Liver (tissue), 8 donors: ENCODE measurements at regions not wholly inside any gene's neighbourhood (a gene's known extent, or its start where the extent isn't known, plus 50 kb on each side); places are given as distances from the start of the nearest gene placed in this dataset.
"Not testable (repeated sequence)": the region's sequence is repeated elsewhere in the genome, so short reads cannot be mapped to it uniquely, and the experiment has no call there.

Experiments
- DNase-seq: peaks from one replicate; pipeline ENCODE4 v3.0.0-alpha.2; 2017; ENCODE audit warnings: low spot score
- H3K27ac ChIP-seq, 2 donors: one replicate each; pipeline ENCODE4 v1.7.0; 2013; ENCODE audit warnings: inconsistent platforms in 2 of 2, low read length in 2 of 2, control low read depth in 1 of 2, low read depth in 1 of 2, mild to moderate bottlenecking in 1 of 2
- H3K27me3 ChIP-seq, 4 donors: one replicate each; pipeline versions ENCODE4 v1.6.1 to v1.7.0; 2013; ENCODE audit warnings: low read length in 3 of 4, inconsistent platforms in 1 of 4, mild to moderate bottlenecking in 1 of 4, moderate library complexity in 1 of 4; ENCODE audit not compliant: control insufficient read depth in 4 of 4, insufficient read depth in 4 of 4
- H3K36me3 ChIP-seq, 4 donors: one replicate each; pipeline versions ENCODE4 v1.6.1 to v1.7.0; 2013; ENCODE audit warnings: low read length in 3 of 4, mild to moderate bottlenecking in 3 of 4, low read depth in 1 of 4, moderate library complexity in 1 of 4; ENCODE audit not compliant: control insufficient read depth in 4 of 4, insufficient read depth in 3 of 4
- H3K4me1 ChIP-seq, 4 donors: one replicate each; pipeline versions ENCODE4 v1.6.1 to v1.7.0; 2013; ENCODE audit warnings: low read length in 3 of 4, mild to moderate bottlenecking in 3 of 4, moderate library complexity in 1 of 4; ENCODE audit not compliant: control insufficient read depth in 4 of 4, insufficient read depth in 4 of 4
- H3K4me3 ChIP-seq, 3 donors: one replicate each; pipeline versions ENCODE4 v1.6.1 to v1.7.0; 2013; ENCODE audit warnings: low read length in 3 of 3, control low read depth in 1 of 3, low read depth in 1 of 3, mild to moderate bottlenecking in 1 of 3
- H3K9ac ChIP-seq, 2 donors: one replicate each; pipeline ENCODE4 v1.7.0; 2013; ENCODE audit warnings: low read length in 2 of 2, mild to moderate bottlenecking in 2 of 2, moderate library complexity in 2 of 2, control low read depth in 1 of 2, low read depth in 1 of 2
- H3K9me3 ChIP-seq, 4 donors: one replicate each; pipeline versions ENCODE4 v1.6.1 to v1.7.0; 2013; ENCODE audit warnings: low read length in 3 of 4; ENCODE audit not compliant: control insufficient read depth in 4 of 4
- ATF3 ChIP-seq: IDR thresholded peaks from 2 replicates; pipeline ENCODE4 v1.6.1; 2016; ENCODE audit warnings: antibody characterized with exemption
- EGR1 ChIP-seq, 2 donors: IDR thresholded peaks; 2 replicates each; pipeline ENCODE4 v1.6.1; 2016 to 2018; ENCODE audit warnings: antibody characterized with exemption in 2 of 2, low read depth in 2 of 2
- FOXA1 ChIP-seq: IDR thresholded peaks from 2 replicates; pipeline ENCODE4 v1.6.1; 2016; ENCODE audit warnings: antibody characterized with exemption
- FOXA2 ChIP-seq: IDR thresholded peaks from 2 replicates; pipeline ENCODE4 v1.6.1; 2016; ENCODE audit warnings: antibody characterized with exemption
- GABPA ChIP-seq, 2 donors: IDR thresholded peaks in 1 of 2; conservative IDR thresholded peaks in 1 of 2; 2 replicates each; pipeline ENCODE4 v1.6.1; 2016; ENCODE audit warnings: antibody characterized with exemption in 2 of 2, mild to moderate bottlenecking in 1 of 2, moderate library complexity in 1 of 2
- HNF4A ChIP-seq, 2 donors: conservative IDR thresholded peaks; 2 replicates each; pipeline ENCODE4 v1.6.1; 2016; ENCODE audit warnings: antibody characterized with exemption in 2 of 2, mild to moderate bottlenecking in 2 of 2
- HNF4G ChIP-seq: IDR thresholded peaks from 2 replicates; pipeline ENCODE4 v1.6.1; 2016; ENCODE audit warnings: antibody characterized with exemption
- JUND ChIP-seq, 2 donors: IDR thresholded peaks; 2 replicates each; pipeline ENCODE4 v1.6.1; 2016; ENCODE audit warnings: antibody characterized with exemption in 2 of 2
- MAX ChIP-seq: IDR thresholded peaks from 2 replicates; pipeline ENCODE4 v1.6.1; 2016; ENCODE audit warnings: antibody characterized with exemption
- RAD21 ChIP-seq, 2 donors: IDR thresholded peaks; 2 replicates each; pipeline ENCODE4 v1.6.1; 2016; ENCODE audit warnings: antibody characterized with exemption in 2 of 2, mild to moderate bottlenecking in 2 of 2
- REST ChIP-seq: IDR thresholded peaks from 2 replicates; pipeline ENCODE4 v1.6.1; 2016; ENCODE audit warnings: antibody characterized with exemption, mild to moderate bottlenecking
- RXRA ChIP-seq, 2 donors: IDR thresholded peaks; 2 replicates each; pipeline ENCODE4 v1.6.1; 2017 to 2018; ENCODE audit warnings: antibody characterized with exemption in 2 of 2, mild to moderate bottlenecking in 1 of 2
- SP1 ChIP-seq: IDR thresholded peaks from 2 replicates; pipeline ENCODE4 v1.6.1; 2018; ENCODE audit warnings: antibody characterized with exemption, mild to moderate bottlenecking
- TAF1 ChIP-seq: conservative IDR thresholded peaks from 2 replicates; pipeline ENCODE4 v1.6.1; 2016; ENCODE audit warnings: antibody characterized with exemption, mild to moderate bottlenecking
- YY1 ChIP-seq: IDR thresholded peaks from 2 replicates; pipeline ENCODE4 v1.6.1; 2016; ENCODE audit warnings: antibody characterized with exemption, mild to moderate bottlenecking
- ZBTB33 ChIP-seq: IDR thresholded peaks from 2 replicates; pipeline ENCODE4 v1.6.1; 2016; ENCODE audit warnings: antibody characterized with exemption
- WGBS: extraction: QIAGEN DNeasy Blood & Tissue Kit; methylation state at CpG from one replicate; pipeline ENCODE4 v1.1.7; 2013; 5-methylcytosine and 5-hydroxymethylcytosine counted together
- TF ChIP-seq, protein P1 (sequence below): fragments of 150-350 bp; IDR thresholded peaks from 2 replicates; pipeline ENCODE4 v1.5.1; 2017; ENCODE audit warnings: improper control_type of control experiment, low read depth, low read length; ENCODE audit not compliant: missing input control
- donor health status: healthy.
- donor health status: healthy.
- donor health status: healthy.
- donor health status: healthy.
- donor health status: healthy.

- not testable (repeated sequence) for H3K36me3 ChIP-seq, H3K9ac ChIP-seq, H3K27me3 ChIP-seq, H3K9me3 ChIP-seq, H3K4me3 ChIP-seq, H3K4me1 ChIP-seq, DNase-seq, H3K27ac ChIP-seq
Observed at GRCh38 chr6:71007298-71007697, 50.4 kb upstream of the B3GAT2 start.

- TF ChIP-seq JUND (IDR thresholded peaks at IDR 0.05) (no peak), FOXA2 (no peak), RAD21 (IDR thresholded peaks at IDR 0.05) (no peak), HNF4G (no peak), EGR1 (IDR thresholded peaks at IDR 0.05; ENCODE audit: low read depth in 2 of 2) (no peak), REST (no peak), YY1 (no peak), GABPA (IDR thresholded peaks at IDR 0.05 in 1 of 2, conservative IDR thresholded peaks at IDR 0.05 in 1 of 2) (no peak)
- H3K27ac ChIP-seq = no peak overlapping the region
- no peak overlapping the region for H3K9ac ChIP-seq
- H3K4me1 ChIP-seq = peaks cover 0 to 3% (median 0%) of the 10 kb centered on the region in 4 donors
- no peaks in the 10 kb centered on the region for H3K36me3 ChIP-seq
- H3K27me3 ChIP-seq = no peaks in the 10 kb centered on the region
- H3K9me3 ChIP-seq = no peaks in the 10 kb centered on the region
- WGBS = 9% methylated on average over 1 of the region's 1 CpG
- no peak overlapping the region for H3K4me3 ChIP-seq
- no peak for DNase-seq
Observed at GRCh38 chr6:71011871-71012371, 55.1 kb upstream of the B3GAT2 start.

GRCh38 chr6:71012866-71013469 is 56.1 kb upstream of the B3GAT2 start:
- H3K9ac ChIP-seq = no peak overlapping the region
- H3K36me3 ChIP-seq = no peaks in the 10 kb centered on the region
- H3K9me3 ChIP-seq = no peaks in the 10 kb centered on the region
- WGBS = 14% methylated on average over 5 of the region's 5 CpGs
- peaks cover 0 to 3% (median 0%) of the 10 kb centered on the region in 4 donors for H3K4me1 ChIP-seq
- no peaks in the 10 kb centered on the region for H3K27me3 ChIP-seq
- TF ChIP-seq EGR1 (IDR thresholded peaks at IDR 0.05; ENCODE audit: low read depth in 2 of 2) (no peak), ZBTB33 (no peak), SP1 (peak; percentile 8), RXRA (IDR thresholded peaks at IDR 0.05) (no peak), ATF3 (no peak), FOXA1 (no peak), TAF1 (no peak), HNF4A (conservative IDR thresholded peaks at IDR 0.05) (peak in 1 of 2 donors; percentile 25), RAD21 (IDR thresholded peaks at IDR 0.05) (peak; percentile 94 to 97), MAX (no peak)
- TF ChIP-seq, protein P1, sequence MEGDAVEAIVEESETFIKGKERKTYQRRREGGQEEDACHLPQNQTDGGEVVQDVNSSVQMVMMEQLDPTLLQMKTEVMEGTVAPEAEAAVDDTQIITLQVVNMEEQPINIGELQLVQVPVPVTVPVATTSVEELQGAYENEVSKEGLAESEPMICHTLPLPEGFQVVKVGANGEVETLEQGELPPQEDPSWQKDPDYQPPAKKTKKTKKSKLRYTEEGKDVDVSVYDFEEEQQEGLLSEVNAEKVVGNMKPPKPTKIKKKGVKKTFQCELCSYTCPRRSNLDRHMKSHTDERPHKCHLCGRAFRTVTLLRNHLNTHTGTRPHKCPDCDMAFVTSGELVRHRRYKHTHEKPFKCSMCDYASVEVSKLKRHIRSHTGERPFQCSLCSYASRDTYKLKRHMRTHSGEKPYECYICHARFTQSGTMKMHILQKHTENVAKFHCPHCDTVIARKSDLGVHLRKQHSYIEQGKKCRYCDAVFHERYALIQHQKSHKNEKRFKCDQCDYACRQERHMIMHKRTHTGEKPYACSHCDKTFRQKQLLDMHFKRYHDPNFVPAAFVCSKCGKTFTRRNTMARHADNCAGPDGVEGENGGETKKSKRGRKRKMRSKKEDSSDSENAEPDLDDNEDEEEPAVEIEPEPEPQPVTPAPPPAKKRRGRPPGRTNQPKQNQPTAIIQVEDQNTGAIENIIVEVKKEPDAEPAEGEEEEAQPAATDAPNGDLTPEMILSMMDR = peak; percentile 78
- no peak for DNase-seq
- H3K27ac ChIP-seq = no peak overlapping the region
- no peak overlapping the region for H3K4me3 ChIP-seq
